Dermis microvascular lymphatic vessel endothelial cell (primary cell): ENCODE measurements at regions not wholly inside any gene's neighbourhood (a gene's known extent, or its start where the extent isn't known, plus 50 kb on each side); places are given as distances from the start of the nearest gene placed in this dataset.
"Not testable (repeated sequence)": the region's sequence is repeated elsewhere in the genome, so short reads cannot be mapped to it uniquely, and the experiment has no call there.

Experiments
- DNase-seq, 2 donors: peaks; one replicate each; pipeline versions ENCODE4 v3.0.0 to v3.0.0-alpha.2; 2010; ENCODE audit warnings: low read depth in 2 of 2

- DNase-seq, result peak; percentile 20 to 42
Observed at GRCh38 chr11:22920939-22921565, 60.8 kb upstream of the CCDC179 start.

GRCh38 chr11:22922672-22923071 lies 62.4 kb upstream of the CCDC179 start:
- DNase-seq, result no peak

GRCh38 chr11:22923561-22923960 lies 63.3 kb upstream of the CCDC179 start:
- no peak for DNase-seq

GRCh38 chr11:22926341-22926740 lies 66.1 kb upstream of the CCDC179 start:
- DNase-seq, result no peak

GRCh38 chr11:22927793-22928192 lies 67.5 kb upstream of the CCDC179 start:
- no peak for DNase-seq

- DNase-seq, result peak in 1 of 2 donors; percentile 4
Observed at GRCh38 chr11:22928207-22928917, 68.1 kb upstream of the CCDC179 start.

GRCh38 chr11:22930816-22931594 lies 70.7 kb upstream of the CCDC179 start:
- DNase-seq, result no peak

GRCh38 chr11:22938691-22939090 lies 78.4 kb upstream of the CCDC179 start:
- DNase-seq, result no peak

- not testable (repeated sequence) for DNase-seq
Observed at GRCh38 chr11:22941544-22941943, 81.3 kb upstream of the CCDC179 start.

GRCh38 chr11:22957786-22958185 lies 97.5 kb upstream of the CCDC179 start:
- no peak for DNase-seq

- no peak for DNase-seq
Observed at GRCh38 chr11:22974251-22974650, 114.0 kb upstream of the CCDC179 start.

GRCh38 chr11:22976146-22976545 lies 115.9 kb upstream of the CCDC179 start:
- no peak for DNase-seq

GRCh38 chr11:22982903-22983302 lies 122.6 kb upstream of the CCDC179 start:
- DNase-seq, result no peak

- no peak for DNase-seq
Observed at GRCh38 chr11:22984045-22984444, 123.8 kb upstream of the CCDC179 start.

GRCh38 chr11:22989371-22989770 lies 129.1 kb upstream of the CCDC179 start:
- no peak for DNase-seq

GRCh38 chr11:22991196-22991595 lies 130.9 kb upstream of the CCDC179 start:
- DNase-seq, result no peak

GRCh38 chr11:23006730-23007129 lies 146.5 kb upstream of the CCDC179 start:
- DNase-seq, result no peak

GRCh38 chr11:23010790-23011335 lies 150.6 kb upstream of the CCDC179 start:
- DNase-seq, result no peak

- DNase-seq, result no peak
Observed at GRCh38 chr11:23012930-23013329, 152.7 kb upstream of the CCDC179 start.

- no peak for DNase-seq
Observed at GRCh38 chr11:23013509-23013908, 153.2 kb upstream of the CCDC179 start.

GRCh38 chr11:23021287-23021863 lies 161.1 kb upstream of the CCDC179 start:
- DNase-seq, result peak; percentile 4 to 34

GRCh38 chr11:23022854-23023253 lies 162.6 kb upstream of the CCDC179 start:
- DNase-seq, result no peak
